NCI-H146 treated with DMSO at 0.1 percent for 48 hours (cell line): ENCODE measurements at regions not wholly inside any gene's neighbourhood (a gene's known extent, or its start where the extent isn't known, plus 50 kb on each side); places are given as distances from the start of the nearest gene placed in this dataset.
"Not testable (repeated sequence)": the region's sequence is repeated elsewhere in the genome, so short reads cannot be mapped to it uniquely, and the experiment has no call there.

Experiments used
- DNase-seq: peaks from one replicate; lab custom pipeline; 2025; ENCODE audit not compliant: unreplicated experiment; lab: John Stamatoyannopoulos, UW

DNA sequence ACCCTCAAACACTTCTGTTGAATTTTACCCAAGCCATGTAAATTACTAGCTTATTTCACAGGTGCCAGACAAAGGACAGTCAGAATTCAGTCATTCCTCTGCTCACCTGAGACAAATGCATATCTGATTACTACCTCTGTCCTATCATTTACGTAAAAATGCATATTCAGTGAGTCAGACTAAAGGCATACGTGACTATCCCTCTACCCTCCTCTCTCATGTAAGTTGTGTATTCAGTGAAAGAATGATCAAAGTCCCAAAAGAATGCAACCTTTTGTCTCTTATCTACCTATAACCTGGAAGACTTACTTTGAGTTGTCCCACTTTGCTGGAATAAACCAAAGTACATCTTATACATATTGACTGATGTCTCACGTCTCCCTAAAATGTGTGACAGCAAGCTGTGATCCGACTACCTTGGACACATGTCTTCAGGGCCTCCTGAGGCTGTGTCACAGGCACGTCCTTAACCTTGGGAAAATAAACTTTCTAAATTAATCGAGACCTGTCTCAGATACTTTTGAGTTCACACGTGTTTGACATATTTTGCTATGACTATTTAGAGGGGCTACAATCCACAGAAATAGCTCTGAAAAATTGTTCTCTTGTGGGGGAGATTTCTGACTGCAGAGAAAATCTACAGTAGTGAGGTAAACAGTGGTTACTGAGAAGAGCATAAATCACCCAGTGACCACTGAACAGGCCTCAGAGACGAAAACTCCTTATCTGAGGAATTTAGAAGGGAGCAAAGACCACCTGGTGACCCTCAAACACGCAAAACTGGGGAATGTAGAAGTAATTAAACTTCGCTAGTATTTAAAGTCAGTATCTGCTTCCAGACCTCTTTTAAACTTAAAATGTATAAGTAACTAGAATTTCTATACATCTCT lies 1575.8 kb downstream of the STIM2 start:
- no peak for DNase-seq

DNA sequence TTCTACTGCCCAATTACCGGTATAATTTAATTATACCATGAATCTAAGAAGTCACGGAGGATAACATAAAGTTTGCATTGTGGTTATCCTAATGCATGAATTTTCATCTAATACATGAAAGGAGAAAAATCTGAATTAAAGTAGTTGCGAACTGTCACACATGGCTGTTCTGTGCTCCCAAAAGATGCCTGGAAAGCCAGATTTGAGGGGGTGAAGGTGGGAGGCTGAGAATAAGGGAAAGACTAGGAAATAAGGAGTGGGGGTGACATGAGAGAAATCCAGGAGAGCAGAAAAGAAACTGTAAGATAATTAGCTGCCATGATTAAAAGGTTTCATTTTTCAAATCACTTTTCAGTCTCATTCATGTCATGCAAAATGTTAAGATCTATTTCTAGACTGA lies 1582.7 kb downstream of the STIM2 start:
- no peak for DNase-seq

DNA sequence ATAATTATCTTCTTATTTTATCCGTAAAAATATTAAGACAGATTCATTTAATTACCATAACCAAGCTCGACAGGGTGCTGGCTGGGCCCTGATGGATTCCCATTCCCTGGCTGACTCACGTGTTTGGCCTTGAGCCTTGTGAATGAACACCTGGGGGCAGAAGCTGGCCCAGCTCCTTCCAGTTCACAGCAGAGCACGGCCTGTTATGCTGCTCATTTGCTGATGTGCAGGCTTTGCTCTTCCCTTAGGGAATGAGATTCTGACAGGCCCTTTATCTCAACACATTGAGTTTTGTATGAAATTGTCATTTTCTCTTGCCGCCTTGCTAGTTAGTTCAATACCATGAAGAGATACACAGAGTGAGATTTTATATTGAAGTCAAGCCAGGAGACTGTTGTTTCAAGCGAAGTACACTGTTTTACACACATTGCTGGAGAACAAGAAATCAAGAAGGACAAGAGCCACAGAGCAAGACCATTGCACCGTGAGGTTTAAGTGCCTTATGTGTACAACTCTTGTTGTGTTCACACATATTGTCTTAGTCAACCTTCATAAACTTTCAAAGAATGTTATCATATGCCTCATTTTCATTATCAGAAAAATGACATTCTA lies 1583.3 kb downstream of the STIM2 start:
- no peak for DNase-seq

DNA sequence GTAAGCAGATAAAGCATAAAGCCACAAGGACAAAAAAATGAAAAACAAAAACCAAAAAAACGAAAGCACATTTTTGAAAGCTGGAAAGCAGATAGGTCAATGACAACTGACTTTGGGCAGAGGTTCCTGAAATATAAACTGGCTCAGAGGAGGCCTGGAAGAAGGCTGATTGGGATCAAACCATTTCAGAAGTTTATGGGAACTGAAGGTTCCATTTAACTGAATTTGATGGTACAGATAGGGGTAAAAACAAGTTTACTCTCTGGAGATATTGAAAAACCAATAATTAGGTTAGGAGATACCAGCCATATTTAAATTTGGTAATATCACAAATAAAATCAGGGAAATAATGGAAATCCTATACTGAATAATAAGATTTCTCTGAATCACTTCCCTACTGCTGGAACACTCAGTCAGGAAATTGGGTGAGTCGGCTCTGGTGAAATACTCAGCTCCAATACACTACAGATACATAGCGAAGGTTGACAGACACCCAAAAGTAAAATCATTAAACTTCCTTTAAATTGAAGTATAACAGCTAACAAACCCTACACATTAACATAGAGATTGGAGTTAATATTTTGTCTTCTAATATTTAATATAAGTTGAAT lies 1584.3 kb downstream of the STIM2 start:
- DNase-seq: no peak

DNA sequence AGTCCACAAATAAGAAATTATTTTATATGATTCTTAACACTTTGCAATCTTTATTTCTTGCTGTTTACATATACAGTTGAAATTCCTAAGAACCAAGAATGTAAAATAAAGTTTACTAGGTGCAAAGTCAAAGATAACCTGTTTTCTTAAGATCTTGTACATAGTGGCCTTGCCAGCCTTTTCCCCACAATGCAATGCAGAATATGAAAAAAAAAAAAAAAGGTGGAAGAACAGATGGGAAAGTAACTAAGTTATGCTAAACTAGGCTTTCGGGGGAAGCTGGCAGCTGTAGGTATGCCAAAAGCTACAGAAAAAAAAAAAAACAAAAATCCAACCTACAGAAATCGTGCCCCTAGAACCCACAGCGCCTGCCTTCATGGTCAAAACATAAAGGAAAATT lies 1588.4 kb downstream of the STIM2 start:
- DNase-seq: no peak

DNA sequence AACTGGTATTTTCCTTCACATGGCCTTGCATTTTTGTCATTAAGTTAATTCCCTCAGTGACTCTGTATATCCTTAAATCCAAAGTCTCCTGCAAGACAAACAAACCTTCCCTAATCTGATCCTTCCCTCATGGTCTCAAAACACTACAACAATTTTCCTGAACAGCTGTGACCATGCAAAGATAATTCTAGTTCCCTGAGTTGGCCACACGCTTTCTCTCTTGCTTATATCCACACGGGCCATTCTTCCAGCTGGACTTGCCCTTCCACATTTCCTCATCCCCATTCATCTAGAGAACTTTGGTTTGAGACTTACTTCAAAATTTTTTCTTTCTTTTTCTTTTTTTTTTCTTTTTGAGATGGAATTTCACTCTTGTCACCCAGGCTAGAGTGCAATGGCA lies 1590.7 kb downstream of the STIM2 start:
- no peak for DNase-seq

DNA sequence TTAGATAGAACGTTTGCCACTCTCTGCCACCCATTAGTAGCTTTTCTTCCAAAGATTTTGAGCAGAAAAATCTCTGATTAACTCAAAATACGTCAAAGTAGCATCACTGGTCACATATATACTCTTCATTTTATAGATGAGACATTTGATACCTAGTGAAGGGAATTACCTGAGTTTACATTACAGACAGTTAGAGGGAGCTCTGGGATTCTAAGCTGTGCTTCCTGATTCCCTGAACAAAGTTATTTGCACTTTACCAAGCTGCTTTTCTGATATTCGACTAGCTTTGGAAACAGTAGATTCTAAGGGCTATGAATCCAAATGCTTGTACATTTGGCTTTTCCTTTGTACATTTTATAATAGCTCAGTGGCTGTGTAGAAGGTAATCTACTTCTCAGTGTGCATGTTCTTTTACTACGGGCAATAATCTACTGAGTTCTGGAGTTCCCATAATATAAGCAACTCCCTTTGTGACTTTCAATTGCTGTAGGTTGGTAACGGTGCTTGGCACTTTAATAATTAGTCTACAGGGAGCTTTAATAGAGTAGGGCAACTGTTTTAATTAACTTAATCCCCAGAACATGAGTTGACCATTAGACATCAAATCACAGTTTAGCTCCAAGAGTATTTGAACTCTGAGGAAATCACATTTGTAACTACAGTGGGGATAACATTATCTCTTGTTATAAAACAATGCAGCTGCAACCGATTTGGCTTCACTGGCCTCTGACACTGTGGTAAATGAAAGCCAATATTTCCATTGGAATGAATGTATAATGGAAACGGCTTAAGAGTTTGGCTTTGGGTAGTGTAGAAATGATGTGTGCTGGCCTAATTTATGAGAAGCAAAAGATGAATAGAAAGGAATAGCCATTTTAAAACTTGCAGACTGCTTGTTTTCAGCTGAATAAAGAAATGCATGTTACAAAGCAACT lies 1602.4 kb downstream of the STIM2 start:
- no peak for DNase-seq

DNA sequence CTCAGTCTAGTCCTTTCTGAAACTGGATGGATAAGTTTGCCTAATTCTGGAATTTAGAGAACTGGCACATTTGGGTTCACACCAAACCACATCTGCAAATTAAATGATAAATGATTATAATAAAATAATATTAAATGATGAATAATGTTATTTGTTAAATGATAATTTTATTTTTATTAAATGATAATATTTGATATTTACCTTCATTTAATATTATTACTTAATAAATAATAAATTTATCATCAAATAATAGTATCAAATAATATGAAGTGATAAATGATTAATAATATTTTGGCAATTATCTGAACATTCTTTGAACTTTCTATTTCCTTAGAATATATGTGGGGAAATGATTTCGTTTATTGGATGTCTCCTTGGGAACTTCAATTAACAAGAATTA lies 1604.2 kb downstream of the STIM2 start:
- DNase-seq: no peak

DNA sequence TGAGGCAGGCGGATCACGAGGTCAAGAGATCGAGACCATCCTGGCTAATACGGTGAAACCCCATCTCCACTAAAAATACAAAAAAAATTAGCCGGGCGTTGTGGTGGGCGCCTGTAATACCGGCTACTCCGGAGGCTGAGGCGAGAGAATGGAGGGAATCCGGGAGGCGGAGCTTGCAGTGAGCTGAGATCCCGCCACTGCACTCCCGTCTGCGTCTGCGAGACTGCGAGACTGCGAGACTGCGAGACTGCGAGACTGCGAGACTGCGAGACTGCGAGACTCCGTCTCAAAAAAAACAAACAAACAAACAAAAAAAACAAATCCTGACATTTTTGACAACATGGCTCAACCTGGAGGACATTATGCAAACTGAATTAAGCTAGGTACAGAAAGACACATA lies 1606.2 kb downstream of the STIM2 start:
- DNase-seq: not testable (repeated sequence)

DNA sequence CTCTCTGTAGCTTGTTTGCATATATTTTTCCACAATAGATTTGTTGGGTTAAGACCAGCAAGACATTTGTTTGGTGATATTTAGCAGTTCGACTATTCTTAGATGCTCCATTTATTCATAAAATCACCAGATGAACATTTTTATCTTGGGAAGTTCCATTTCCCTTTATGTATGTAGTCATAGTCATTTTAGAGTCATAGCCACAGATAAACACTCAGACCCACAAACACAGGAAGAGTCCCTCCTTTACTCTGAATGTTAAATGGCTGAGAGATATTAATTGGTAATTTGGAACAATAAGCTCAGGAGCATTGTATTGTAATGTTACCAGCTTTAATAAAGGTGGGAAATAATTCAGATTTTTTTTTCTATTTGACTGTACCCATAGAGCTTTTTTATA lies 1608.7 kb downstream of the STIM2 start:
- no peak for DNase-seq

DNA sequence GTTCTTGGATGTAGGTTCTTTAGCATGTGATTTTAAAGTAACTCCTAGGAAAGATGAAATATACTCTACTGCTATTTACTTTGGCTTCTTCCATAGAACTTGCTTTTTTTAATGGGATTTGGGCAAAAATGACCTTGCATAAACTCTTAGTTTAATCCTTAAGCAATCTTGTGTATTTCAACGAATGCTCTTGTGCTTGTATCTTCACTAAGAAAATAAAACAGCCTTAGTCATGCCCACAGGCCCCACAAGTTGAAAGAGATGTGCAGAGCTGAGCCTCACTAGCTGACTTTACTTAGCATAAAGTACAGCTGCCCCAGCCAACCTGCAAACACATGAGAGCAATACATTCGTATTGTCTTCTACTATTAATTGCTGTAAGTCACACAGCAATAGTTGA lies 1609.2 kb downstream of the STIM2 start:
- no peak for DNase-seq

DNA sequence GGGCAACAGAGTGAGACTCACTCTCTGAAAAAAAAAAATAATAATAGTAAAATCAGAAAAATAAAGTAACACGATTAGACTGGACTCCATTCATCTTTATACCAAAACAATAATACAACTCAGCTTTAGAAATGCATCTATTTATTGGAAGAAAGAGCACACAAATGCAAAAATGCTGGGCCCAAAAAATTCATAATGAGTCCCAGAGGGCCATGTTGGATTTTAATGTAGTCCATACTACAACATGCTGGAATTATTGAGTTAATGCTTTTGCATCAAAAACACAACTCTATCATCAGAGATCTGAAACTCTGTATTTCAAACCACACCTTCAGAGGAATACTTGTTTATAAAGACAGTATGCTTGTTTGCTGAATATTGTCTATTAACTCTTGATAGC lies 1614.7 kb downstream of the STIM2 start:
- DNase-seq: no peak

DNA sequence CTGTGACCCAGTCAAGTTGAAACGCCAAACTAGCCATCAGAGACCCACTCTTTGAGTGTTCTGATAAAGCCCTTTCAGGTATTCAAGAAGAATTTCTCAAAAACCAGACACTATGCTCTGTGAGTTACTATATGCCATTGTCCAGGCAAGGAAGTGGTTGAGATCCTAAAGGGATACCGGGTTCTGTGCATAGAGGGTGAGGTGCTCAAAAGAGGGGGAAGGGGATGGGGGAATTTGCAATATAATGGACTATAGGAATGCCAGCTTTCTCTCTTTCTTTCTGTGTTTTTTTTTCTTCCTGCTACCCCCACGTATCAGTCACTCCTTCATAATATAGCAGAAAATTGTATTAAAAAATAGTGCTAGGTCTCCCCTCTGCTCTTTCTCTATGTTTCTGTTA lies 1619.0 kb downstream of the STIM2 start:
- no peak for DNase-seq

DNA sequence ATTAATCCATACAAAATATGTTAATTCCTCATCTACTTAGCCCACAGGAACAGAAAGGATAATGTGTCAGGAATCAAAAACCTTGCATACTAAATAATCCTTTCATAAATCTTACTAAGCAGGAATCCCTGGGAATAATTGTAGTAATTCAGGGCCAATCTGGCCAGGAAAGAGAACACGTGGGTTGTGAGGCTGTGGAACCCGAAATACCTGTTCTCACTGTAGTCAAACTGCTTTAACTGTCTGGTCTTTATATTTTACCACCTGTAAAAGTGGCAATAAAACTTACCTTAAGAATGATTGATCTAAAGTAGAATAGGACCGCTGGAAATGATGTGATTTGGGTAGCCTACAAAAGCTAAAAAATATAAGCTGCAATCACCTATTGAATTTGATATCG lies 1620.9 kb downstream of the STIM2 start:
- DNase-seq: no peak

DNA sequence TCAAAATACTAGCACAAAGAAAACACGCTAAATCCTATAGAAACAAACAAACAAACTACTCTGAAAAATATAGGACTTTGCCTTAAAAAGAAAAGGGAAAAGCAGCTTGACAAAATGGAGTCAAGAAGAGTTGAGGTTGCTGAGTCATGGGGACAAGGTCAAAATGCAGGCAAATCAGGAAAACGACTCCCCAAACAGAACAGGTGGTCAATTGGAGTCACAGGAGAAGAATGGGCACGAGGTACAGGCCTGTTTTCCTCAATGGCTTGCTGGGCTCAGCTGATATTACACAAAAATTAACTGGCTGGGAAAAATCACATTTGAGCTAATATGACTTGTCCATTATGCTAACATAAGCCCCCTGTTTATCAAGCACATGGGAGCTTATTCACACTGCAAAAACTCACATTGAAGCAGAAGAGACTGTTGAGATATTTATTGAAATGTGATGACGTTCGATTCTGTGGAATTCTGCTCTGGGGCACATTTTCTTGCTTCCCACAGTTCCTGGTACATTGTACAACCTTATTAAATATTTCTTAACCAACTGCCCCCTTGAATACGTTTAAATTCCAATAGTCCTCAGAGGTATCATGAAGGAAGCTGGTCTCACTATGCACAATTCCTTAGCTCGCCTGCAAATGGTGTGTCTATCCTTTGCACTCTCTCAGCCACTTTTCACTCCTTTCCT lies 1622.1 kb downstream of the STIM2 start:
- no peak for DNase-seq

DNA sequence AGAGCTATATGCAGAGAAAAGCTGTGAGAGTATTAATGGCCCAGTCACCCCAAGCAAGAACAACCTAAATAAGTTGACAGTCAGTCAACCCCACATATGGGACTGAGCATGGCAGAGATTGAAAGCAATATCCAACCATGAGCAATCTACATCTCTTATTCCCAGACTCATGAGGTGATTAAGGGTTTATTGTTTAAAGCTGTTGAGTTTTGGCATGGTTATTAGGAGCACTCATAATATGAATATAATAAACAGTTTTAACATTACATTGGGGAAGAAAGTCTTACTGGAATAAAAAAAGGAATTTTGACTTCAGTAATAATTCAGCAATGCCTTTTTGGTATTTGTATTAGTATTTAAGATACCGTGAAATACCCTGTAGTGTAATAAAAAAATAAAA lies 1627.4 kb downstream of the STIM2 start:
- DNase-seq: no peak

DNA sequence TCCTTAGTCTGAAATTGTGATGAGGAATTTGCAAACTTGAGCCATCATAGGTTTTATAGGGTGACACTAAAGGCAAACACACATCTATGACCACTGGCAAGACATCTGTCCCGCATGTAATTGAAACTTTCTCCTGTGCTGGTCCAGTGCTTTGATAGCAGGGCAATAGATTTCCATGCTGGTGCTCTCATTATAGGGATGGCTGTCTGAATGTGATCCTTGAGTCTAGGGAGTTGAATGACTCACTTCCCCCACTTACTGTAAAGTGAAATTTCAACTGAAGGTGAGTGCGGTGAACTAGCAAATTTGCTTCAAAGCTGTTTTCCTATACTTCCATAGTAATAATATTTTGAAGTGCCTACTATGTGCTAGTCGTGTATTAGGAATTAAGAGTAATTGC lies 1630.0 kb downstream of the STIM2 start:
- DNase-seq: no peak

DNA sequence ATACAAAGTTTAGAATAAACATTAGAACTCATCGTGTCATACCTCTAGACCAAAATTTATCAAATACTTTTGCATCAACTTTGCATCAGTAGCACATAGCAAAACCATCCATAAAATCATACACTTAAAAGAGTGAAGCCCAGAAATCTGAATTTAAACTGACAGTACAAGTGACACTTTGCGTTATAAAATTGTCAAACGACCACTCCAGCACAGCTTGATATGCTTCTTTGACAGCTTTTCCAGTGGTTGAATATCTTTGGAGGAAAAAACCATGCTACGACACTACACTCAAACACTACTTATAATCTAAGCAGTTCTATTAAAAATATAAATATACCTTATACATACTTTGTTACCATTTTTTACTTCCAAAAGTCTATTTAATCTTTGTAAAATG lies 1644.4 kb downstream of the STIM2 start:
- no peak for DNase-seq

DNA sequence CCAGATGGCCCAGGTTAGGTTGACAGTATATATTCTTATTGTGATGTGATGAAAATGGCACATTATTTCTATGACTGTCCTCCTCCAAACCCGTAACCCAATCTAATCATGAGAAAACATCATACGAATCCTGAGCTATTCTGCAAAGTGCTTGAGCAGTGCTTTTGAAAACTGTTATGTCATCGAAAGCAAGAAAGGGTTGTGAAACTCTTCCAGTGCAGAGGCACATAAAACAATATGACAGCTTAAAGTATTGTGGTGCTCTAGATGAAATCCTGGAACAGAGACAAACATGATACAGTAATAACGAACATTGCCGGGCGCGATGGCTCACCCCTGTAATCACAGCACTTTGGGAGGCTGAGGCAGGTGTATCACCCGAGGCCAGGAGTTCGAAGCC lies 1648.0 kb downstream of the STIM2 start:
- no peak for DNase-seq

DNA sequence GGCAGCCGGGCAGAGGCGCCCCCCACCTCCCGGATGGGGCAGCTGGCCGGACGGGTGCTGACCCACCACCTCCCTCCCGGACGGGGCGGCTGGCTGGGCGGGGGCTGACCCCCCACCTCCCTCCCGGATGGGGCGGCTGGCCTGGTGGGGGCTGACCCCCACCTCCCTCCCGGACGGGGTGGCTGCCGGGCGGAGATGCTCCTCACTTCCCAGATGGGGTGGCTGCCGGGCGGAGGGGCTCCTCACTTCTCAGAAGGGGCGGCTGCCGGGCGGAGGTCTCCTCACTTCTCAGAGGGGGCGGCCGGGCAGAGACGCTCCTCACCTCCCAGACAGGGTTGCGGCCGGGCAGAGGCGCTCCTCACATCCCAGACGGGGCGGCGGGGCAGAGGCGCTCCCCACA lies 1654.1 kb downstream of the STIM2 start:
- not testable (repeated sequence) for DNase-seq
